GM12878 (cell line): ENCODE measurements at regions not wholly inside any gene's neighbourhood (a gene's known extent, or its start where the extent isn't known, plus 50 kb on each side); places are given as distances from the start of the nearest gene placed in this dataset.
"Not testable (repeated sequence)": the region's sequence is repeated elsewhere in the genome, so short reads cannot be mapped to it uniquely, and the experiment has no call there.

Source experiments
- ATAC-seq: fragments of 200-7000 bp; cut with Tn5 transposase; 3 replicates; pipeline ENCODE4 v1.9.1; 2020; ENCODE audit warnings: mild to moderate bottlenecking, moderate library complexity
- BruUV-seq: library from RNA; stranded (reverse); fragments of 400-500 nt; replicated peaks from 2 replicates; lab custom pipeline; 2021; lab: Mats Ljungman, UMichigan
- CTCF ChIA-PET: fragments of 300-600 bp; sonication (Branson Sonifier 250); formaldehyde crosslinking; extraction: SDS; loops from one replicate; lab custom pipeline; 2021; ENCODE audit warnings: inconsistent platforms; lab: Yijun Ruan, JAX
- POLR2A ChIA-PET: fragments of 350-600 bp; formaldehyde crosslinking; extraction: SDS; loops from one replicate; lab custom pipeline; 2021; ENCODE audit warnings: inconsistent platforms; lab: Charles Lee
- RAD21 ChIA-PET: fragments of 300-600 bp; sonication (Branson Sonifier 250); formaldehyde crosslinking; loops from one replicate; lab custom pipeline; 2023; ENCODE audit warnings: antibody characterized with exemption; ENCODE audit not compliant: unreplicated experiment; lab: Charles Lee
- SMC1A ChIA-PET: fragments of 300-600 bp; sonication (Branson Sonifier 250); formaldehyde crosslinking; loops from one replicate; lab custom pipeline; 2023; ENCODE audit not compliant: unreplicated experiment, uncharacterized antibody; lab: Charles Lee
- DNase-seq: peaks from one replicate; pipeline ENCODE4 v3.0.0-alpha.2; 2011; ENCODE audit warnings: low read depth, low spot score
- FAIRE-seq: peaks from 3 replicates; lab custom pipeline; 2011; peaks lifted over from hg19 to GRCh38; lab: Jason Lieb, UNC
- H2AFZ ChIP-seq: 2 replicates; pipeline ENCODE4 v1.6.0; 2011; ENCODE audit warnings: low read depth, low read length, control low read depth; ENCODE audit not compliant: control insufficient read depth
- H3K27ac ChIP-seq: 2 replicates; pipeline ENCODE4 v1.5.1; 2011; ENCODE audit warnings: control low read depth; ENCODE audit not compliant: control insufficient read depth, insufficient read depth
- H3K27me3 ChIP-seq, 2 experiments: replicated peaks in 1 of 2; 2 replicates each; pipeline versions ENCODE4 v1.6.0 to v1.6.1; 2011; ENCODE audit warnings: low read length in 1 of 2; ENCODE audit not compliant: control insufficient read depth in 2 of 2, insufficient read depth in 2 of 2
- H3K36me3 ChIP-seq, 2 experiments: 2 replicates each; pipeline ENCODE4 v1.5.1; 2011; ENCODE audit warnings: low read length in 1 of 2; ENCODE audit not compliant: control insufficient read depth in 2 of 2, insufficient read depth in 2 of 2
- H3K4me1 ChIP-seq: 2 replicates; pipeline ENCODE4 v1.6.1; 2011; ENCODE audit warnings: mild to moderate bottlenecking, low read length, moderate library complexity, mixed read lengths; ENCODE audit not compliant: control insufficient read depth, insufficient read depth
- H3K4me2 ChIP-seq: 2 replicates; pipeline ENCODE4 v1.6.0; 2011; ENCODE audit warnings: control low read depth; ENCODE audit not compliant: control insufficient read depth, insufficient read depth
- H3K4me3 ChIP-seq: fragments of 200-600 bp; sonication (generic); 2 replicates; pipeline ENCODE4 v1.5.1; 2016
- H3K79me2 ChIP-seq: 2 replicates; pipeline ENCODE4 v1.6.0; 2011; ENCODE audit warnings: low read length; ENCODE audit not compliant: control insufficient read depth, insufficient read depth
- H3K9ac ChIP-seq: 2 replicates; pipeline ENCODE4 v1.8.0; 2011; ENCODE audit warnings: low read length, control low read depth, mixed read lengths; ENCODE audit not compliant: control insufficient read depth, insufficient read depth
- H3K9me3 ChIP-seq: replicated peaks from 3 replicates; pipeline ENCODE4 v1.5.1; 2011; ENCODE audit warnings: mild to moderate bottlenecking, low read length; ENCODE audit not compliant: control insufficient read depth, insufficient read depth
- H4K20me1 ChIP-seq: 2 replicates; pipeline ENCODE4 v1.6.0; 2011; ENCODE audit not compliant: control insufficient read depth, insufficient read depth
- EZH2 ChIP-seq: IDR thresholded peaks from 2 replicates; pipeline ENCODE4 v1.6.1; 2012; ENCODE audit warnings: low read depth, mild to moderate bottlenecking, control low read depth, inconsistent platforms, low read length, borderline replicate concordance; ENCODE audit not compliant: control insufficient read depth
- SREBF1 ChIP-seq: IDR thresholded peaks from 2 replicates; pipeline ENCODE4 v1.6.1; 2012; ENCODE audit warnings: mild to moderate bottlenecking, low read length
- ZNF274 ChIP-seq: IDR thresholded peaks from one replicate; pipeline ENCODE4 v1.8.0; 2011; ENCODE audit not compliant: insufficient read length, insufficient read depth
- WGBS: methylation state at CpG from one replicate; pipeline ENCODE4 v1.1.6; 2016; ENCODE audit warnings: low lambda C conversion rate; ENCODE audit not compliant: insufficient replicate concordance, insufficient coverage; ENCODE audit errors: missing lambda C conversion rate; 5-methylcytosine and 5-hydroxymethylcytosine counted together
- in situ Hi-C: fragments of 300-500 bp; cut with MboI; formaldehyde crosslinking; loops from 9 replicates; pipeline ENCODE4 v1.14.3; 2018; ENCODE audit warnings: mixed read lengths
- intact Hi-C: fragments of 100-400 bp; cut with micrococcal nuclease; formaldehyde crosslinking; loops from one replicate; pipeline ENCODE4 v1.14.2; 2022; ENCODE audit not compliant: unreplicated experiment

DNA sequence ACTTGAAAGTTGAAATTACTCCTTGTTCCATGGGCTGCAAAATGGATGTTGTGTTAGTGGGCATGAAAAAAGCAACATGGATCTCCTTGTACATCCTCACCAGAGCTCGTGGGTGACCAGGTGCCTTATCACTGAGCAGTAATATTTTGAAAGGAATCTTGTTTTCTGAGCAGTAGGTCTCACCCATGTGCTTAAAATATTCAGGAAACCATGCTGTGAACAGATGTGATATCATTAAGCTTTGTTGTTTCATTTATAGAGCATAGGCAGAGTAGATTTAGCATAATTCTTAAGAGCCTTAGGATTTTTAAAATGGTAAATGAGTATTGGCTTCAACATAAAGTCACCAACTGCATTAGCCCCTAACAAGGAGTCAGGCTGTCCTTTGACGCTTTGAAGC lies 316.6 kb downstream of the TYW1 start (continued):
- no peak for TF ChIP-seq SREBF1
- no peak for TF ChIP-seq ZNF274
- no peak for TF ChIP-seq EZH2

DNA sequence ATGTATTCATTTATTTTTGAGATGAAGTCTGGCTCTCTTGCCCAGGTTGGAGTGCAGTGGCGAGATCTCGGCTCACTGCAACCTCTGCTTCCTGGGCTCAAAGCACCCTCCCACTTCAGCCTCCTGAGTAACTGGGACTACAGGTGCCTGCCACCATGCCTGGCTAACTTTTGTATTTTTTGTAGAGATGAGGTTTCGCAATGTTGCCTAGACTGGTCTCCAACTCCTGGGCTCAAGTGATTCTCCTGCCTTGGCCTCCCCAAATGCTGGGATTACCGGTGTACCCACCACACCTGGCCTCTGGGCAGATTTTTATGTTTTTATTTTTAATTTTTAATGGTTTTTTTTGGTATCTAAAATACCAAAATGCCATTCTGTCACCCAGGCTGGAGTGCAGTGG lies 320.3 kb downstream of the TYW1 start:
- H3K4me1 ChIP-seq, POLR2A ChIA-PET, H3K9me3 ChIP-seq, H2AFZ ChIP-seq, H4K20me1 ChIP-seq, H3K4me3 ChIP-seq, CTCF ChIA-PET, DNase-seq, FAIRE-seq, H3K4me2 ChIP-seq, ATAC-seq, intact Hi-C loops, BruUV-seq, H3K9ac ChIP-seq, H3K27ac ChIP-seq, H3K27me3 ChIP-seq, RAD21 ChIA-PET, H3K79me2 ChIP-seq, H3K36me3 ChIP-seq: not testable (repeated sequence)
- 96% methylated on average over 4 of the region's 4 CpGs for WGBS
- in situ Hi-C loops: loop anchor here (25.0 kb wide), 1 partner anchor 280 kb away; no protein-coding TSS in a partner anchor
- SMC1A ChIA-PET: interaction anchor here (1.0 kb wide), 1 partner anchor 276 kb away, joined by 3 read pairs; no protein-coding TSS in a partner anchor

DNA sequence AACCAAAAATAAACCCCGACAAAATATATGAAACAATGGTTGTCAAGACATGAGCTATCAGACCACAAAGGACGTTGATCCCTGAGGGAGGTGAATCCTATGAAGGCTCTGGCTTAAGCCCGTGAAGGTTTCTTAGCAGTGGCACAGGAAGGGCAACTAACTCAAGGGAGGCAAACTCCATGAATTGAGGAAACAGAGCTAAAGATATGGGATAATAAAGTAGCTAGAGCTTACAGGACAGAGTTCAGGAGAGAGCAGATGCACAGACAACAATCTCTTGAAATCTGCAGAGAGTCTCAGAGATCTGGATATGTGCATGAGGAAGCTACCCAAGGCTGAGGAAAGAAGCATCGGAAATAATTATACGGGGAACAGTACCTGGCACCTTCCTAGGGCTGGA lies 331.6 kb downstream of the TYW1 start:
- in situ Hi-C loops, H3K4me3 ChIP-seq, H3K4me1 ChIP-seq, H2AFZ ChIP-seq, H3K27me3 ChIP-seq, H3K9ac ChIP-seq, H3K79me2 ChIP-seq, SMC1A ChIA-PET, POLR2A ChIA-PET, BruUV-seq, FAIRE-seq, H3K36me3 ChIP-seq, ATAC-seq, RAD21 ChIA-PET, H3K4me2 ChIP-seq, DNase-seq, H3K27ac ChIP-seq, H4K20me1 ChIP-seq, intact Hi-C loops, CTCF ChIA-PET, H3K9me3 ChIP-seq: not testable (repeated sequence)
- WGBS: 78% methylated on average over 5 of the region's 5 CpGs

DNA sequence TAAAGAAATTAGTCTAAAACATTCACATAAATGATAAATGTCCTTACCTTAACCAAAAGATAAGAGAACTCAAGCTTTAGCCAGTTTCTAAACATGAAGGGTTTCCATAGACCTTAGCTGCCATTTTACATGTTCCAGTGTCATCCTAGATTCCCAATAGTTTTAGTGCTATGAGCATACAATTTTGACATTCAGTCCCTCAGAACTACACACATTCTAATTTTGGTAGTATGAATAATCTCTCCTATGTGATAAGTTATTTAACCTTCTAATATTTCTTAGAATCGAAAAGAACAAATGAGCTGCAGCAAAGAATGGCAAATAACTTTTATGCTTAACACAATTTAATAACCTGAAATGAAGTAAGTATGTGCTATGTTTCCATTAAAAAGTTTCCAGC lies 338.5 kb downstream of the TYW1 start:
- H3K36me3 ChIP-seq, FAIRE-seq, in situ Hi-C loops, RAD21 ChIA-PET, H3K4me2 ChIP-seq, H3K9me3 ChIP-seq, H3K79me2 ChIP-seq, DNase-seq, ATAC-seq, H3K4me3 ChIP-seq, H2AFZ ChIP-seq, H3K9ac ChIP-seq, SMC1A ChIA-PET, H4K20me1 ChIP-seq, H3K27me3 ChIP-seq, BruUV-seq, H3K4me1 ChIP-seq, CTCF ChIA-PET, POLR2A ChIA-PET, intact Hi-C loops, H3K27ac ChIP-seq: not testable (repeated sequence)
- WGBS: 93% methylated on average over 1 of the region's 1 CpG
